GM12878 (cell line): ENCODE measurements at regions not wholly inside any gene's neighbourhood (a gene's known extent, or its start where the extent isn't known, plus 50 kb on each side); places are given as distances from the start of the nearest gene placed in this dataset.

Experiments
- BMI1 ChIP-seq: fragments of 450-650 bp; IDR thresholded peaks from 2 replicates; pipeline ENCODE4 v1.6.1; 2016; ENCODE audit warnings: mild to moderate bottlenecking, moderate library complexity, borderline replicate concordance
- EED ChIP-seq: sonication (generic); IDR thresholded peaks from 2 replicates; pipeline ENCODE4 v1.6.1; 2016; ENCODE audit warnings: antibody characterized with exemption, low read depth
- NFYA ChIP-seq: IDR thresholded peaks from 2 replicates; pipeline ENCODE4 v1.6.1; 2011; ENCODE audit warnings: low read depth, mild to moderate bottlenecking, low read length, improper control_type of control experiment, borderline replicate concordance
- TCF12 ChIP-seq: IDR thresholded peaks from 2 replicates; pipeline ENCODE4 v1.6.1; 2011; ENCODE audit warnings: low read depth, mild to moderate bottlenecking, low read length
- TF ChIP-seq, protein P1 (sequence below): IDR thresholded peaks from 2 replicates; pipeline ENCODE4 v1.6.1; 2012; ENCODE audit warnings: mild to moderate bottlenecking, low read depth, low read length
- TF ChIP-seq, protein P2 (sequence below): fragments of 450-650 bp; IDR thresholded peaks from 2 replicates; pipeline ENCODE4 v1.6.1; 2016; ENCODE audit warnings: mild to moderate bottlenecking, moderate library complexity, borderline replicate concordance

DNA sequence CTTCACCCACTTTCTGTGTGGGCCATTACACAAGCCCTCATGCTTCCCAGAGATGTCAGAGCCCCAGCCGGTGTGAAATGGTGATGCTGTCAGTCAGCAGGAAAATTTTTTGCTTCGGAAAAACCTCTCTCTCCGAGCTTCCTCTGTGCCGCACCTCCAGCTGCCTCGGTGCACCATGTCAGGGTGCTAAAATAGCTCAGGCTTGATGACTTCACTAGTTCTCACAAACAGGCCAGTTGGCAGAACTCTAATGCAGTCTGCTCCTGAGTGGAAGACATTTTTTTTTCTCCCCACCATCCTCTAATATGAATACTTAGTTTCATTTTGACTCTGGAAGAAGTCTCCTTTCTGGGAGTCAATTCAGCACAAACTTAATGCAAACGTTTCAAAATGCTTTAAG lies 71.3 kb downstream of the KLF12 start (continued):
- TF ChIP-seq, protein P1, sequence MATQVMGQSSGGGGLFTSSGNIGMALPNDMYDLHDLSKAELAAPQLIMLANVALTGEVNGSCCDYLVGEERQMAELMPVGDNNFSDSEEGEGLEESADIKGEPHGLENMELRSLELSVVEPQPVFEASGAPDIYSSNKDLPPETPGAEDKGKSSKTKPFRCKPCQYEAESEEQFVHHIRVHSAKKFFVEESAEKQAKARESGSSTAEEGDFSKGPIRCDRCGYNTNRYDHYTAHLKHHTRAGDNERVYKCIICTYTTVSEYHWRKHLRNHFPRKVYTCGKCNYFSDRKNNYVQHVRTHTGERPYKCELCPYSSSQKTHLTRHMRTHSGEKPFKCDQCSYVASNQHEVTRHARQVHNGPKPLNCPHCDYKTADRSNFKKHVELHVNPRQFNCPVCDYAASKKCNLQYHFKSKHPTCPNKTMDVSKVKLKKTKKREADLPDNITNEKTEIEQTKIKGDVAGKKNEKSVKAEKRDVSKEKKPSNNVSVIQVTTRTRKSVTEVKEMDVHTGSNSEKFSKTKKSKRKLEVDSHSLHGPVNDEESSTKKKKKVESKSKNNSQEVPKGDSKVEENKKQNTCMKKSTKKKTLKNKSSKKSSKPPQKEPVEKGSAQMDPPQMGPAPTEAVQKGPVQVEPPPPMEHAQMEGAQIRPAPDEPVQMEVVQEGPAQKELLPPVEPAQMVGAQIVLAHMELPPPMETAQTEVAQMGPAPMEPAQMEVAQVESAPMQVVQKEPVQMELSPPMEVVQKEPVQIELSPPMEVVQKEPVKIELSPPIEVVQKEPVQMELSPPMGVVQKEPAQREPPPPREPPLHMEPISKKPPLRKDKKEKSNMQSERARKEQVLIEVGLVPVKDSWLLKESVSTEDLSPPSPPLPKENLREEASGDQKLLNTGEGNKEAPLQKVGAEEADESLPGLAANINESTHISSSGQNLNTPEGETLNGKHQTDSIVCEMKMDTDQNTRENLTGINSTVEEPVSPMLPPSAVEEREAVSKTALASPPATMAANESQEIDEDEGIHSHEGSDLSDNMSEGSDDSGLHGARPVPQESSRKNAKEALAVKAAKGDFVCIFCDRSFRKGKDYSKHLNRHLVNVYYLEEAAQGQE, result no peak
- 0 out of 2 replicates have a peak, but pooled peaks have one; percentile 44 for TF ChIP-seq TCF12
- TF ChIP-seq, protein P2, sequence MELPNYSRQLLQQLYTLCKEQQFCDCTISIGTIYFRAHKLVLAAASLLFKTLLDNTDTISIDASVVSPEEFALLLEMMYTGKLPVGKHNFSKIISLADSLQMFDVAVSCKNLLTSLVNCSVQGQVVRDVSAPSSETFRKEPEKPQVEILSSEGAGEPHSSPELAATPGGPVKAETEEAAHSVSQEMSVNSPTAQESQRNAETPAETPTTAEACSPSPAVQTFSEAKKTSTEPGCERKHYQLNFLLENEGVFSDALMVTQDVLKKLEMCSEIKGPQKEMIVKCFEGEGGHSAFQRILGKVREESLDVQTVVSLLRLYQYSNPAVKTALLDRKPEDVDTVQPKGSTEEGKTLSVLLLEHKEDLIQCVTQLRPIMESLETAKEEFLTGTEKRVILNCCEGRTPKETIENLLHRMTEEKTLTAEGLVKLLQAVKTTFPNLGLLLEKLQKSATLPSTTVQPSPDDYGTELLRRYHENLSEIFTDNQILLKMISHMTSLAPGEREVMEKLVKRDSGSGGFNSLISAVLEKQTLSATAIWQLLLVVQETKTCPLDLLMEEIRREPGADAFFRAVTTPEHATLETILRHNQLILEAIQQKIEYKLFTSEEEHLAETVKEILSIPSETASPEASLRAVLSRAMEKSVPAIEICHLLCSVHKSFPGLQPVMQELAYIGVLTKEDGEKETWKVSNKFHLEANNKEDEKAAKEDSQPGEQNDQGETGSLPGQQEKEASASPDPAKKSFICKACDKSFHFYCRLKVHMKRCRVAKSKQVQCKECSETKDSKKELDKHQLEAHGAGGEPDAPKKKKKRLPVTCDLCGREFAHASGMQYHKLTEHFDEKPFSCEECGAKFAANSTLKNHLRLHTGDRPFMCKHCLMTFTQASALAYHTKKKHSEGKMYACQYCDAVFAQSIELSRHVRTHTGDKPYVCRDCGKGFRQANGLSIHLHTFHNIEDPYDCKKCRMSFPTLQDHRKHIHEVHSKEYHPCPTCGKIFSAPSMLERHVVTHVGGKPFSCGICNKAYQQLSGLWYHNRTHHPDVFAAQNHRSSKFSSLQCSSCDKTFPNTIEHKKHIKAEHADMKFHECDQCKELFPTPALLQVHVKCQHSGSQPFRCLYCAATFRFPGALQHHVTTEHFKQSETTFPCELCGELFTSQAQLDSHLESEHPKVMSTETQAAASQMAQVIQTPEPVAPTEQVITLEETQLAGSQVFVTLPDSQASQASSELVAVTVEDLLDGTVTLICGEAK, result no peak
- peak; percentile 36; the same call in 1 of the 2 replicates for TF ChIP-seq EED
- TF ChIP-seq NFYA, result no peak
- no peak for TF ChIP-seq BMI1
